ENCODE measurements at regions not wholly inside any gene's neighbourhood (a gene's known extent, or its start where the extent isn't known, plus 50 kb on each side); places are given as distances from the start of the nearest gene placed in this dataset.

- TF ChIP-seq CTCF (conservative IDR thresholded peaks at IDR 0.05; ENCODE audit: control insufficient read depth, insufficient read depth, low read depth, low read length), result no peak
- H3K4me3 ChIP-seq (ENCODE audit: control insufficient read depth, low read depth, low read length), result no peak overlapping the region
- no peak for DNase-seq (ENCODE audit: low read depth)
Observed at GRCh38 chr7:42987648-42988214, 55.6 kb downstream of the MRPL32 start.

GRCh38 chr7:42991024-42991423 lies 58.8 kb downstream of the MRPL32 start:
- no peak for TF ChIP-seq CTCF (conservative IDR thresholded peaks at IDR 0.05; ENCODE audit: control insufficient read depth, insufficient read depth, low read depth, low read length)
- no peak for DNase-seq (ENCODE audit: low read depth)
- H3K4me3 ChIP-seq (ENCODE audit: control insufficient read depth, low read depth, low read length), result no peak overlapping the region

GRCh38 chr7:42991913-42992591 lies 59.9 kb downstream of the MRPL32 start:
- no peak overlapping the region for H3K4me3 ChIP-seq (ENCODE audit: control insufficient read depth, low read depth, low read length)
- no peak for TF ChIP-seq CTCF (conservative IDR thresholded peaks at IDR 0.05; ENCODE audit: control insufficient read depth, insufficient read depth, low read depth, low read length)
- no peak for DNase-seq (ENCODE audit: low read depth)

GRCh38 chr7:42993038-42993437 lies 60.9 kb downstream of the MRPL32 start:
- DNase-seq (ENCODE audit: low read depth), result no peak
- no peak overlapping the region for H3K4me3 ChIP-seq (ENCODE audit: control insufficient read depth, low read depth, low read length)
- TF ChIP-seq CTCF (conservative IDR thresholded peaks at IDR 0.05; ENCODE audit: control insufficient read depth, insufficient read depth, low read depth, low read length), result no peak

- no peak for DNase-seq (ENCODE audit: low read depth)
- TF ChIP-seq CTCF (conservative IDR thresholded peaks at IDR 0.05; ENCODE audit: control insufficient read depth, insufficient read depth, low read depth, low read length), result no peak
- H3K4me3 ChIP-seq (ENCODE audit: control insufficient read depth, low read depth, low read length), result no peak overlapping the region
Observed at GRCh38 chr7:42994096-42994495, 61.9 kb downstream of the MRPL32 start.

GRCh38 chr7:42997611-42998010 lies 65.4 kb downstream of the MRPL32 start:
- TF ChIP-seq CTCF (conservative IDR thresholded peaks at IDR 0.05; ENCODE audit: control insufficient read depth, insufficient read depth, low read depth, low read length), result no peak
- no peak overlapping the region for H3K4me3 ChIP-seq (ENCODE audit: control insufficient read depth, low read depth, low read length)
- no peak for DNase-seq (ENCODE audit: low read depth)
